OCI-LY1 (cell line): ENCODE measurements at regions not wholly inside any gene's neighbourhood (a gene's known extent, or its start where the extent isn't known, plus 50 kb on each side); places are given as distances from the start of the nearest gene placed in this dataset.

ENCODE experiments used
- EZH2 ChIP-seq: fragments of 200-600 bp; sonication (generic), shearing (Covaris generic); IDR thresholded peaks from 2 replicates; pipeline ENCODE4 v1.8.0; 2017; ENCODE audit warnings: borderline replicate concordance, mixed run types, mild to moderate bottlenecking, antibody characterized with exemption, low read length, moderate library complexity, mixed read lengths
- TF ChIP-seq, protein P1 (sequence below): fragments of 200-600 bp; sonication (generic), shearing (Covaris generic); IDR thresholded peaks from 2 replicates; pipeline ENCODE4 v1.5.1; 2017; ENCODE audit warnings: mild to moderate bottlenecking, antibody characterized with exemption, low read length, moderate library complexity, mixed read lengths

DNA sequence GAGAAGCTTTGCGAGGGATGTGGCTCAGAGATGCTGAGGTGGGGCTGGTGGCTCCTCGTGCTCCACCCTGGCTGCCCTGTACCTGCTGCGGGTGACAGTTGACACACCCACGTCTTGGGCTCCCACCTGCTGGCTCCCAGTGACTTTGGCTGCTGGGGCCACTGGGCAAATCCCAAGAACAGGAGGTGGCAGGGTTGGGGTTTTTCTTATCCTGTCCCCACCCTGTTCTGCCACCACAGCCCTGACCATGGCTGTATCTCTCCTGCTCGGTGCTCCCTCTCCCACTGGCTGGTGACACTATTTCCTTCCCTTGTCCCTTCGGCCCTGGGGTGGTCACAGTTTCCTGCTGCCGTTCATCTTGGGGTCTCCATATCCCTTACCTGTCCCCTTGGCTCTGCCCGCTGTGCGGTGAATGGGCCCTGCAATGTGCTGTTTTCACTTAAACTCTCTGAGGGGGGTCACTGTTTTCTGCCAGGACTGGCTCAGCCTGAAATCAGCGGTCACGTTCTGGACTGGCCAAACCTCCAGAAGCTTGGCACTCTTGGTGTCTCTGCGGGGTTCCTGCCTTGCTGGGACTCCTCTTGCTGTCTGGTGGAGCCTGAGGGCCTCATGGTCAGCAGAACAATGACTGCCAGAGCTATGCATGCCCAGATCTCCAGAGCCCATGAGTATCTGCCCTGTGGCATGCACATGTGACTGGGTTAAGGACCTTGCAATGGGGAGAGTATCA, 144.2 kb downstream of the IRF8 start:
- TF ChIP-seq, protein P1, sequence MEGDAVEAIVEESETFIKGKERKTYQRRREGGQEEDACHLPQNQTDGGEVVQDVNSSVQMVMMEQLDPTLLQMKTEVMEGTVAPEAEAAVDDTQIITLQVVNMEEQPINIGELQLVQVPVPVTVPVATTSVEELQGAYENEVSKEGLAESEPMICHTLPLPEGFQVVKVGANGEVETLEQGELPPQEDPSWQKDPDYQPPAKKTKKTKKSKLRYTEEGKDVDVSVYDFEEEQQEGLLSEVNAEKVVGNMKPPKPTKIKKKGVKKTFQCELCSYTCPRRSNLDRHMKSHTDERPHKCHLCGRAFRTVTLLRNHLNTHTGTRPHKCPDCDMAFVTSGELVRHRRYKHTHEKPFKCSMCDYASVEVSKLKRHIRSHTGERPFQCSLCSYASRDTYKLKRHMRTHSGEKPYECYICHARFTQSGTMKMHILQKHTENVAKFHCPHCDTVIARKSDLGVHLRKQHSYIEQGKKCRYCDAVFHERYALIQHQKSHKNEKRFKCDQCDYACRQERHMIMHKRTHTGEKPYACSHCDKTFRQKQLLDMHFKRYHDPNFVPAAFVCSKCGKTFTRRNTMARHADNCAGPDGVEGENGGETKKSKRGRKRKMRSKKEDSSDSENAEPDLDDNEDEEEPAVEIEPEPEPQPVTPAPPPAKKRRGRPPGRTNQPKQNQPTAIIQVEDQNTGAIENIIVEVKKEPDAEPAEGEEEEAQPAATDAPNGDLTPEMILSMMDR = no peak
- TF ChIP-seq EZH2 = no peak
